GM23338 (cell line): ENCODE measurements at regions not wholly inside any gene's neighbourhood (a gene's known extent, or its start where the extent isn't known, plus 50 kb on each side); places are given as distances from the start of the nearest gene placed in this dataset.
"Not testable (repeated sequence)": the region's sequence is repeated elsewhere in the genome, so short reads cannot be mapped to it uniquely, and the experiment has no call there.

Source experiments
- EZH2 ChIP-seq: fragments of 200-600 bp; sonication (generic); IDR thresholded peaks from one replicate; pipeline ENCODE4 v1.8.0; 2017; ENCODE audit warnings: antibody characterized with exemption, mild to moderate bottlenecking, low read depth; ENCODE audit not compliant: unreplicated experiment
- NANOG ChIP-seq: IDR thresholded peaks from 2 replicates; pipeline ENCODE4 v1.6.1; 2016; ENCODE audit warnings: antibody characterized with exemption, borderline replicate concordance
- POLR2AphosphoS5 ChIP-seq: IDR thresholded peaks from 2 replicates; pipeline ENCODE4 v1.6.1; 2016; ENCODE audit warnings: antibody characterized with exemption, low read depth
- REST ChIP-seq: IDR thresholded peaks from one replicate; pipeline ENCODE4 v1.6.1; 2018; ENCODE audit warnings: antibody characterized with exemption; ENCODE audit not compliant: unreplicated experiment
- TF ChIP-seq, protein P1 (sequence below), 2 experiments: fragments of 200-600 bp in 1 of 2; sonication (generic) in 1 of 2; conservative IDR thresholded peaks; 2 replicates each; pipeline versions ENCODE4 v1.5.1 to v1.6.1; 2016 to 2017; ENCODE audit warnings: antibody characterized with exemption in 2 of 2, low read depth in 2 of 2, mild to moderate bottlenecking in 2 of 2, moderate library complexity in 1 of 2

- TF ChIP-seq EZH2, REST, POLR2AphosphoS5, NANOG: not testable (repeated sequence)
- TF ChIP-seq, protein P1, sequence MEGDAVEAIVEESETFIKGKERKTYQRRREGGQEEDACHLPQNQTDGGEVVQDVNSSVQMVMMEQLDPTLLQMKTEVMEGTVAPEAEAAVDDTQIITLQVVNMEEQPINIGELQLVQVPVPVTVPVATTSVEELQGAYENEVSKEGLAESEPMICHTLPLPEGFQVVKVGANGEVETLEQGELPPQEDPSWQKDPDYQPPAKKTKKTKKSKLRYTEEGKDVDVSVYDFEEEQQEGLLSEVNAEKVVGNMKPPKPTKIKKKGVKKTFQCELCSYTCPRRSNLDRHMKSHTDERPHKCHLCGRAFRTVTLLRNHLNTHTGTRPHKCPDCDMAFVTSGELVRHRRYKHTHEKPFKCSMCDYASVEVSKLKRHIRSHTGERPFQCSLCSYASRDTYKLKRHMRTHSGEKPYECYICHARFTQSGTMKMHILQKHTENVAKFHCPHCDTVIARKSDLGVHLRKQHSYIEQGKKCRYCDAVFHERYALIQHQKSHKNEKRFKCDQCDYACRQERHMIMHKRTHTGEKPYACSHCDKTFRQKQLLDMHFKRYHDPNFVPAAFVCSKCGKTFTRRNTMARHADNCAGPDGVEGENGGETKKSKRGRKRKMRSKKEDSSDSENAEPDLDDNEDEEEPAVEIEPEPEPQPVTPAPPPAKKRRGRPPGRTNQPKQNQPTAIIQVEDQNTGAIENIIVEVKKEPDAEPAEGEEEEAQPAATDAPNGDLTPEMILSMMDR (conservative IDR thresholded peaks at IDR 0.05; ENCODE audit: low read depth in 2 of 2) = not testable (repeated sequence)
Measured at GRCh38 chr18:14447715-14448114, 95.7 kb downstream of the POTEC start.
